Activated B cell treated with CpG ODN at 0.5 μM for 24 hours (primary cell): ENCODE measurements at regions not wholly inside any gene's neighbourhood (a gene's known extent, or its start where the extent isn't known, plus 50 kb on each side); places are given as distances from the start of the nearest gene placed in this dataset.

Experiments used
- ATAC-seq: fragments of 200-7000 bp; cut with Tn5 transposase; one replicate; pipeline ENCODE4 v1.10.0; 2021; ENCODE audit warnings: low read depth, mild to moderate bottlenecking, moderate library complexity
- CTCF ChIA-PET: fragments of 350-600 bp; sonication (Branson Sonifier 250); formaldehyde crosslinking; loops from one replicate; lab custom pipeline; 2021; ENCODE audit warnings: antibody characterized with exemption; lab: Charles Lee
- POLR2A ChIA-PET: fragments of 350-600 bp; sonication (Branson Sonifier 250); formaldehyde crosslinking; loops from one replicate; lab custom pipeline; 2021; ENCODE audit warnings: antibody characterized with exemption; lab: Charles Lee
- DNase-seq: peaks from one replicate; pipeline ENCODE4 v3.0.0; 2022
- H3K27ac Mint-ChIP-seq: one replicate; pipeline ENCODE4 v1.8.0; 2020; ENCODE audit warnings: mixed read lengths
- H3K27me3 Mint-ChIP-seq: one replicate; pipeline ENCODE4 v1.8.0; 2021; ENCODE audit warnings: mixed read lengths
- H3K36me3 Mint-ChIP-seq: one replicate; pipeline ENCODE4 v1.8.0; 2021; ENCODE audit warnings: low read depth, mixed read lengths
- H3K4me1 Mint-ChIP-seq: one replicate; pipeline ENCODE4 v1.8.0; 2021; ENCODE audit warnings: mixed read lengths
- H3K4me3 Mint-ChIP-seq: one replicate; pipeline ENCODE4 v1.8.0; 2020; ENCODE audit warnings: mild to moderate bottlenecking, mixed read lengths
- H3K9me3 Mint-ChIP-seq: one replicate; pipeline ENCODE4 v1.8.0; 2020; ENCODE audit warnings: mixed read lengths
- CTCF ChIP-seq: fragments of 200-600 bp; IDR thresholded peaks from one replicate; pipeline ENCODE4 v1.8.0; 2022; ENCODE audit warnings: antibody characterized with exemption, mild to moderate bottlenecking
- intact Hi-C: fragments of 100-400 bp; cut with micrococcal nuclease; formaldehyde crosslinking; loops from one replicate; pipeline ENCODE4 v1.15.1; 2024

- ChIA-PET POLR2A (no interaction called here), CTCF (no interaction called here)
- ATAC-seq (no peak), DNase-seq (no peak)
- H3K9me3 Mint-ChIP-seq: peaks cover 3% of the 10 kb centered on the region
- H3K4me3 Mint-ChIP-seq: no peak overlapping the region
- intact Hi-C loops: no loop called here
- H3K27ac Mint-ChIP-seq: no peak overlapping the region
- H3K27me3 Mint-ChIP-seq: no peaks in the 10 kb centered on the region
- H3K36me3 Mint-ChIP-seq: no peaks in the 10 kb centered on the region
- no peak for TF ChIP-seq CTCF
- H3K4me1 Mint-ChIP-seq: no peaks in the 10 kb centered on the region
Observed at GRCh38 chrY:8656515-8656914, 680.7 kb upstream of the TSPY4 start.

GRCh38 chrY:8659721-8660120 lies 677.5 kb upstream of the TSPY4 start:
- no peaks in the 10 kb centered on the region for H3K27me3 Mint-ChIP-seq
- no peaks in the 10 kb centered on the region for H3K36me3 Mint-ChIP-seq
- H3K27ac Mint-ChIP-seq: no peak overlapping the region
- H3K9me3 Mint-ChIP-seq: no peaks in the 10 kb centered on the region
- TF ChIP-seq CTCF: no peak
- POLR2A ChIA-PET: no interaction called here
- H3K4me3 Mint-ChIP-seq: no peak overlapping the region
- no peak for ATAC-seq
- H3K4me1 Mint-ChIP-seq: no peaks in the 10 kb centered on the region
- intact Hi-C loops: no loop called here
- CTCF ChIA-PET: no interaction called here
- DNase-seq: no peak

- no peak for ATAC-seq
- no peak for DNase-seq
- Mint-ChIP-seq H3K27ac (no peak overlapping the region), H3K4me1 (no peaks in the 10 kb centered on the region), H3K9me3 (no peaks in the 10 kb centered on the region), H3K36me3 (no peaks in the 10 kb centered on the region), H3K4me3 (no peak overlapping the region), H3K27me3 (no peaks in the 10 kb centered on the region)
- intact Hi-C loops: no loop called here
- ChIA-PET CTCF (no interaction called here), POLR2A (no interaction called here)
- TF ChIP-seq CTCF: no peak
Observed at GRCh38 chrY:8673896-8674295, 663.4 kb upstream of the TSPY4 start.

GRCh38 chrY:8677336-8677935 lies 659.8 kb upstream of the TSPY4 start:
- TF ChIP-seq CTCF: no peak
- H3K4me3 Mint-ChIP-seq: no peak overlapping the region
- DNase-seq (no peak), ATAC-seq (no peak)
- no peaks in the 10 kb centered on the region for H3K4me1 Mint-ChIP-seq
- POLR2A ChIA-PET: no interaction called here
- no peaks in the 10 kb centered on the region for H3K27me3 Mint-ChIP-seq
- no peak overlapping the region for H3K27ac Mint-ChIP-seq
- H3K36me3 Mint-ChIP-seq: no peaks in the 10 kb centered on the region
- intact Hi-C loops: no loop called here
- no peaks in the 10 kb centered on the region for H3K9me3 Mint-ChIP-seq
- CTCF ChIA-PET: no interaction called here

- ChIA-PET CTCF (no interaction called here), POLR2A (no interaction called here)
- no peaks in the 10 kb centered on the region for H3K27me3 Mint-ChIP-seq
- DNase-seq: no peak
- H3K4me1 Mint-ChIP-seq: no peaks in the 10 kb centered on the region
- no peak overlapping the region for H3K27ac Mint-ChIP-seq
- no peaks in the 10 kb centered on the region for H3K36me3 Mint-ChIP-seq
- intact Hi-C loops: no loop called here
- no peak overlapping the region for H3K4me3 Mint-ChIP-seq
- ATAC-seq: no peak
- no peak for TF ChIP-seq CTCF
- no peaks in the 10 kb centered on the region for H3K9me3 Mint-ChIP-seq
Observed at GRCh38 chrY:8687154-8687553, 650.1 kb upstream of the TSPY4 start.
